ENCODE measurements at regions not wholly inside any gene's neighbourhood (a gene's known extent, or its start where the extent isn't known, plus 50 kb on each side); places are given as distances from the start of the nearest gene placed in this dataset.

GRCh38 chr2:33958591-33958990 is 359.5 kb upstream of the FAM98A start:
- H3K4me3 Mint-ChIP-seq = no peak overlapping the region
- no peak overlapping the region for H2AFZ ChIP-seq (replicated peaks)

GRCh38 chr2:33949371-33949770 is 350.3 kb upstream of the FAM98A start:
- Histone ChIP-seq H3K4me3 (no peak overlapping the region), H3F3A (ENCODE audit: low read depth) (no peaks in the 10 kb centered on the region), H3K79me2 (ENCODE audit: low read depth) (no peaks in the 10 kb centered on the region), H3K27me3 (no peaks in the 10 kb centered on the region), H3K9ac (no peak overlapping the region), H4K20me1 (ENCODE audit: low read depth) (no peaks in the 10 kb centered on the region), H3K9me3 (ENCODE audit: low read depth) (no peaks in the 10 kb centered on the region), H3K27ac (no peak overlapping the region), H3K36me3 (no peaks in the 10 kb centered on the region), H3K4me2 (no peak overlapping the region), H2AFZ (replicated peaks) (no peak overlapping the region), H3K4me1 (no peaks in the 10 kb centered on the region)
- Mint-ChIP-seq H3K36me3 (no peaks in the 10 kb centered on the region), H3K27me3 (ENCODE audit: insufficient read depth, low read depth) (no peaks in the 10 kb centered on the region), H3K4me3 (no peak overlapping the region), H3K4me1 (no peaks in the 10 kb centered on the region), H3K9me3 (no peaks in the 10 kb centered on the region), H3K27ac (no peak overlapping the region)
- DNase-seq (ENCODE audit: low spot score) = no peak
- TF ChIP-seq EZH2 (IDR thresholded peaks at IDR 0.05) (no peak), CTCF (IDR thresholded peaks at IDR 0.05) (no peak), EZH2phosphoT487 (IDR thresholded peaks at IDR 0.05) (no peak)

More at GRCh38 chr2:33958591-33958990, 359.5 kb upstream of the FAM98A start:
- Histone ChIP-seq H3K9ac (no peak overlapping the region), H3K79me2 (ENCODE audit: low read depth) (no peaks in the 10 kb centered on the region), H3K4me3 (no peak overlapping the region), H3K36me3 (no peaks in the 10 kb centered on the region), H3K4me1 (no peaks in the 10 kb centered on the region), H3F3A (ENCODE audit: low read depth) (no peaks in the 10 kb centered on the region), H3K9me3 (ENCODE audit: low read depth) (no peaks in the 10 kb centered on the region), H4K20me1 (ENCODE audit: low read depth) (no peaks in the 10 kb centered on the region), H3K27ac (no peak overlapping the region), H3K4me2 (no peak overlapping the region), H3K27me3 (no peaks in the 10 kb centered on the region)
- H3K27ac Mint-ChIP-seq = no peak overlapping the region
- TF ChIP-seq CTCF (IDR thresholded peaks at IDR 0.05) (no peak), EZH2phosphoT487 (IDR thresholded peaks at IDR 0.05) (no peak), EZH2 (IDR thresholded peaks at IDR 0.05) (no peak)
- no peaks in the 10 kb centered on the region for H3K36me3 Mint-ChIP-seq
- H3K9me3 Mint-ChIP-seq = no peaks in the 10 kb centered on the region
- H3K27me3 Mint-ChIP-seq (ENCODE audit: insufficient read depth, low read depth) = no peaks in the 10 kb centered on the region
- DNase-seq (ENCODE audit: low spot score) = no peak
- H3K4me1 Mint-ChIP-seq = no peaks in the 10 kb centered on the region

- no peak for DNase-seq (ENCODE audit: low spot score)
- Histone ChIP-seq H3F3A (ENCODE audit: low read depth) (no peaks in the 10 kb centered on the region), H3K9ac (no peak overlapping the region), H3K9me3 (ENCODE audit: low read depth) (no peaks in the 10 kb centered on the region), H2AFZ (replicated peaks) (no peak overlapping the region), H4K20me1 (ENCODE audit: low read depth) (no peaks in the 10 kb centered on the region), H3K36me3 (no peaks in the 10 kb centered on the region), H3K27ac (no peak overlapping the region), H3K27me3 (no peaks in the 10 kb centered on the region), H3K4me1 (no peaks in the 10 kb centered on the region), H3K4me3 (no peak overlapping the region), H3K4me2 (no peak overlapping the region), H3K79me2 (ENCODE audit: low read depth) (no peaks in the 10 kb centered on the region)
- H3K4me3 Mint-ChIP-seq = no peak overlapping the region
- H3K4me1 Mint-ChIP-seq = no peaks in the 10 kb centered on the region
- TF ChIP-seq EZH2phosphoT487 (IDR thresholded peaks at IDR 0.05) (no peak), EZH2 (IDR thresholded peaks at IDR 0.05) (no peak), CTCF (IDR thresholded peaks at IDR 0.05) (no peak)
- peaks cover 5% of the 10 kb centered on the region for H3K27me3 Mint-ChIP-seq (ENCODE audit: insufficient read depth, low read depth)
- H3K27ac Mint-ChIP-seq = no peak overlapping the region
- peaks cover 8% of the 10 kb centered on the region for H3K9me3 Mint-ChIP-seq
- no peaks in the 10 kb centered on the region for H3K36me3 Mint-ChIP-seq
Measured at GRCh38 chr2:33946193-33946592, 347.1 kb upstream of the FAM98A start.

Data from neural progenitor cell (in vitro differentiated cells).